ENCODE measurements at regions not wholly inside any gene's neighbourhood (a gene's known extent, or its start where the extent isn't known, plus 50 kb on each side); places are given as distances from the start of the nearest gene placed in this dataset.

DNA sequence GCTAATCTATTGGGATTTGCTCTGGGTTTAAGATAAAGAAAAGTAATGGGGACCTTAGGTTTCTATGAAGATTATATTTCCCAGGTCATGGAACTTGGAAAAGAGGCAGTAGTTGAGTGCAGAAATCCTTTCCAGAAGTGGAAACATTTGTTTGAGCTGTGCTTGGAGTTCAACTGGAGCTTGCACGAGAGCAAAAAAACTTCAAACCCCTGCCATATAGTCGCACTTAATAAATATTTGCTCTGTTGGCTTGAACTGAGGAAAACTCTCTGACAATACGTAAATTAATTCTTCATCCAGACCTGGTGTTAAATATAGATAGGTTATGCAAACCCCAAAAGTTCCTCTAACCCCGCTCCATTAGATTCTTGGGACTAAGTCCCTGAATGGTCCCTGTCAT is 52.8 kb upstream of the COL24A1 start:
- CTCF ChIA-PET (ENCODE audit: low intra/inter-chr PET ratio), result no interaction called here
- no peak for FAIRE-seq

More for the DNA sequence above, 52.8 kb upstream of the COL24A1 start:
- Histone ChIP-seq H3K4me3 (no peak overlapping the region), H3K4me2 (ENCODE audit: insufficient read depth, low read length) (no peak overlapping the region), H3K36me3 (ENCODE audit: control insufficient read depth, insufficient read depth, low read length) (no peaks in the 10 kb centered on the region), H3K27ac (ENCODE audit: extremely low read depth, low read depth, low read length) (no peak overlapping the region), H4K20me1 (replicated peaks; ENCODE audit: control insufficient read depth, insufficient read depth, low read length) (no peaks in the 10 kb centered on the region), H3K9me3 (replicated peaks; ENCODE audit: control insufficient read depth, insufficient read depth, low read depth, low read length) (no peaks in the 10 kb centered on the region), H3K27me3 (ENCODE audit: control insufficient read depth in 2 of 2, insufficient read depth in 2 of 2, low read length in 2 of 2) (no peaks in the 10 kb centered on the region), H3K9ac (ENCODE audit: insufficient read depth in 1 of 2, low read depth in 2 of 2, low read length in 2 of 2) (no peak overlapping the region), H3K79me2 (ENCODE audit: control insufficient read depth, insufficient read depth, low read length) (no peaks in the 10 kb centered on the region), H3K4me1 (replicated peaks in 1 of 2; ENCODE audit: control insufficient read depth in 2 of 2, insufficient read depth in 2 of 2, low read length in 2 of 2) (no peaks in the 10 kb centered on the region), H3K9me1 (ENCODE audit: control insufficient read depth, insufficient read depth, low read length) (no peaks in the 10 kb centered on the region), H2AFZ (ENCODE audit: low read depth, low read length) (no peak overlapping the region)
- DNase-seq (ENCODE audit: extremely low read depth in 1 of 4, low spot score in 3 of 4), result no peak
- in situ Hi-C loops (cut with MboI), result no loop called here
- TF ChIP-seq HDGF (IDR thresholded peaks at IDR 0.05), result no peak
- no peak for TF ChIP-seq CREM (IDR thresholded peaks at IDR 0.05; ENCODE audit: low read depth)
- TF ChIP-seq LARP7 (IDR thresholded peaks at IDR 0.05), result no peak
- TF ChIP-seq CHD2 (IDR thresholded peaks at IDR 0.05; ENCODE audit: low read depth, low read length), result no peak
- TF ChIP-seq PURB (CRISPR knock-in tag; IDR thresholded peaks at IDR 0.05; ENCODE audit: low read depth), result no peak
- TF ChIP-seq, protein P1, sequence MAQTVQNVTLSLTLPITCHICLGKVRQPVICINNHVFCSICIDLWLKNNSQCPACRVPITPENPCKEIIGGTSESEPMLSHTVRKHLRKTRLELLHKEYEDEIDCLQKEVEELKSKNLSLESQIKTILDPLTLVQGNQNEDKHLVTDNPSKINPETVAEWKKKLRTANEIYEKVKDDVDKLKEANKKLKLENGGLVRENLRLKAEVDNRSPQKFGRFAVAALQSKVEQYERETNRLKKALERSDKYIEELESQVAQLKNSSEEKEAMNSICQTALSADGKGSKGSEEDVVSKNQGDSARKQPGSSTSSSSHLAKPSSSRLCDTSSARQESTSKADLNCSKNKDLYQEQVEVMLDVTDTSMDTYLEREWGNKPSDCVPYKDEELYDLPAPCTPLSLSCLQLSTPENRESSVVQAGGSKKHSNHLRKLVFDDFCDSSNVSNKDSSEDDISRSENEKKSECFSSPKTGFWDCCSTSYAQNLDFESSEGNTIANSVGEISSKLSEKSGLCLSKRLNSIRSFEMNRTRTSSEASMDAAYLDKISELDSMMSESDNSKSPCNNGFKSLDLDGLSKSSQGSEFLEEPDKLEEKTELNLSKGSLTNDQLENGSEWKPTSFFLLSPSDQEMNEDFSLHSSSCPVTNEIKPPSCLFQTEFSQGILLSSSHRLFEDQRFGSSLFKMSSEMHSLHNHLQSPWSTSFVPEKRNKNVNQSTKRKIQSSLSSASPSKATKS (CRISPR knock-in tag; IDR thresholded peaks at IDR 0.05), result no peak
- TF ChIP-seq ZNF75A (CRISPR knock-in tag; IDR thresholded peaks at IDR 0.05), result no peak
- TF ChIP-seq PHTF2 (CRISPR knock-in tag; IDR thresholded peaks at IDR 0.05), result no peak
- TF ChIP-seq, protein P2, sequence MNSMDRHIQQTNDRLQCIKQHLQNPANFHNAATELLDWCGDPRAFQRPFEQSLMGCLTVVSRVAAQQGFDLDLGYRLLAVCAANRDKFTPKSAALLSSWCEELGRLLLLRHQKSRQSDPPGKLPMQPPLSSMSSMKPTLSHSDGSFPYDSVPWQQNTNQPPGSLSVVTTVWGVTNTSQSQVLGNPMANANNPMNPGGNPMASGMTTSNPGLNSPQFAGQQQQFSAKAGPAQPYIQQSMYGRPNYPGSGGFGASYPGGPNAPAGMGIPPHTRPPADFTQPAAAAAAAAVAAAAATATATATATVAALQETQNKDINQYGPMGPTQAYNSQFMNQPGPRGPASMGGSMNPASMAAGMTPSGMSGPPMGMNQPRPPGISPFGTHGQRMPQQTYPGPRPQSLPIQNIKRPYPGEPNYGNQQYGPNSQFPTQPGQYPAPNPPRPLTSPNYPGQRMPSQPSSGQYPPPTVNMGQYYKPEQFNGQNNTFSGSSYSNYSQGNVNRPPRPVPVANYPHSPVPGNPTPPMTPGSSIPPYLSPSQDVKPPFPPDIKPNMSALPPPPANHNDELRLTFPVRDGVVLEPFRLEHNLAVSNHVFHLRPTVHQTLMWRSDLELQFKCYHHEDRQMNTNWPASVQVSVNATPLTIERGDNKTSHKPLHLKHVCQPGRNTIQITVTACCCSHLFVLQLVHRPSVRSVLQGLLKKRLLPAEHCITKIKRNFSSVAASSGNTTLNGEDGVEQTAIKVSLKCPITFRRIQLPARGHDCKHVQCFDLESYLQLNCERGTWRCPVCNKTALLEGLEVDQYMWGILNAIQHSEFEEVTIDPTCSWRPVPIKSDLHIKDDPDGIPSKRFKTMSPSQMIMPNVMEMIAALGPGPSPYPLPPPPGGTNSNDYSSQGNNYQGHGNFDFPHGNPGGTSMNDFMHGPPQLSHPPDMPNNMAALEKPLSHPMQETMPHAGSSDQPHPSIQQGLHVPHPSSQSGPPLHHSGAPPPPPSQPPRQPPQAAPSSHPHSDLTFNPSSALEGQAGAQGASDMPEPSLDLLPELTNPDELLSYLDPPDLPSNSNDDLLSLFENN (IDR thresholded peaks at IDR 0.05; ENCODE audit: low read depth in 2 of 2, low read length in 2 of 2), result no peak
- TF ChIP-seq, protein P3, sequence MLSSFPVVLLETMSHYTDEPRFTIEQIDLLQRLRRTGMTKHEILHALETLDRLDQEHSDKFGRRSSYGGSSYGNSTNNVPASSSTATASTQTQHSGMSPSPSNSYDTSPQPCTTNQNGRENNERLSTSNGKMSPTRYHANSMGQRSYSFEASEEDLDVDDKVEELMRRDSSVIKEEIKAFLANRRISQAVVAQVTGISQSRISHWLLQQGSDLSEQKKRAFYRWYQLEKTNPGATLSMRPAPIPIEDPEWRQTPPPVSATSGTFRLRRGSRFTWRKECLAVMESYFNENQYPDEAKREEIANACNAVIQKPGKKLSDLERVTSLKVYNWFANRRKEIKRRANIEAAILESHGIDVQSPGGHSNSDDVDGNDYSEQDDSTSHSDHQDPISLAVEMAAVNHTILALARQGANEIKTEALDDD (IDR thresholded peaks at IDR 0.05), result no peak
- no peak for TF ChIP-seq U2AF1 (optimal IDR thresholded peaks at IDR 0.05; ENCODE audit: low read depth, low read length)
- TF ChIP-seq, protein P4, sequence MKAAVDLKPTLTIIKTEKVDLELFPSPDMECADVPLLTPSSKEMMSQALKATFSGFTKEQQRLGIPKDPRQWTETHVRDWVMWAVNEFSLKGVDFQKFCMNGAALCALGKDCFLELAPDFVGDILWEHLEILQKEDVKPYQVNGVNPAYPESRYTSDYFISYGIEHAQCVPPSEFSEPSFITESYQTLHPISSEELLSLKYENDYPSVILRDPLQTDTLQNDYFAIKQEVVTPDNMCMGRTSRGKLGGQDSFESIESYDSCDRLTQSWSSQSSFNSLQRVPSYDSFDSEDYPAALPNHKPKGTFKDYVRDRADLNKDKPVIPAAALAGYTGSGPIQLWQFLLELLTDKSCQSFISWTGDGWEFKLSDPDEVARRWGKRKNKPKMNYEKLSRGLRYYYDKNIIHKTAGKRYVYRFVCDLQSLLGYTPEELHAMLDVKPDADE (conservative IDR thresholded peaks at IDR 0.05; ENCODE audit: control insufficient read depth, low read depth, low read length), result no peak
- TF ChIP-seq, protein P5, sequence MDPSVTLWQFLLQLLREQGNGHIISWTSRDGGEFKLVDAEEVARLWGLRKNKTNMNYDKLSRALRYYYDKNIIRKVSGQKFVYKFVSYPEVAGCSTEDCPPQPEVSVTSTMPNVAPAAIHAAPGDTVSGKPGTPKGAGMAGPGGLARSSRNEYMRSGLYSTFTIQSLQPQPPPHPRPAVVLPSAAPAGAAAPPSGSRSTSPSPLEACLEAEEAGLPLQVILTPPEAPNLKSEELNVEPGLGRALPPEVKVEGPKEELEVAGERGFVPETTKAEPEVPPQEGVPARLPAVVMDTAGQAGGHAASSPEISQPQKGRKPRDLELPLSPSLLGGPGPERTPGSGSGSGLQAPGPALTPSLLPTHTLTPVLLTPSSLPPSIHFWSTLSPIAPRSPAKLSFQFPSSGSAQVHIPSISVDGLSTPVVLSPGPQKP (CRISPR knock-in tag; IDR thresholded peaks at IDR 0.05), result no peak
- ATAC-seq, result no peak
- POLR2A ChIA-PET, result no interaction called here
- intact Hi-C loops (cut with micrococcal nuclease), result no loop called here
- WGBS (ENCODE audit: insufficient coverage, low coverage, missing lambda C conversion rate), result 1% methylated on average over 4 of the region's 4 CpGs
- BruUV-seq (replicated peaks), result no TSS peak
